NCI-H2107 (cell line): ENCODE measurements at regions not wholly inside any gene's neighbourhood (a gene's known extent, or its start where the extent isn't known, plus 50 kb on each side); places are given as distances from the start of the nearest gene placed in this dataset.

Experiments
- DNase-seq: peaks from one replicate; lab custom pipeline; 2025; lab: John Stamatoyannopoulos, UW

- DNase-seq, result no peak
Measured at GRCh38 chr6:137434640-137435039, 59.6 kb downstream of the OLIG3 start.

GRCh38 chr6:137432054-137432611, 62.1 kb downstream of the OLIG3 start:
- no peak for DNase-seq

- no peak for DNase-seq
Measured at GRCh38 chr6:137430954-137431353, 63.2 kb downstream of the OLIG3 start.

GRCh38 chr6:137427656-137428290, 66.4 kb downstream of the OLIG3 start:
- DNase-seq, result no peak

- DNase-seq, result no peak
Measured at GRCh38 chr6:137426007-137426689, 68.0 kb downstream of the OLIG3 start.

GRCh38 chr6:137424251-137424650, 69.9 kb downstream of the OLIG3 start:
- DNase-seq, result no peak

- DNase-seq, result no peak
Measured at GRCh38 chr6:137423451-137424168, 70.6 kb downstream of the OLIG3 start.

GRCh38 chr6:137417396-137417795, 76.8 kb downstream of the OLIG3 start:
- DNase-seq, result no peak

GRCh38 chr6:137416376-137417109, 77.7 kb downstream of the OLIG3 start:
- DNase-seq, result no peak

- no peak for DNase-seq
Measured at GRCh38 chr6:137415834-137416190, 78.4 kb downstream of the OLIG3 start.

GRCh38 chr6:137415127-137415833, 78.9 kb downstream of the OLIG3 start:
- DNase-seq, result no peak

GRCh38 chr6:137414599-137414998, 79.6 kb downstream of the OLIG3 start:
- no peak for DNase-seq

- no peak for DNase-seq
Measured at GRCh38 chr6:137413482-137413881, 80.7 kb downstream of the OLIG3 start.

- DNase-seq, result no peak
Measured at GRCh38 chr6:137412562-137412961, 81.6 kb downstream of the OLIG3 start.

GRCh38 chr6:137409266-137409777, 84.9 kb downstream of the OLIG3 start:
- DNase-seq, result no peak

GRCh38 chr6:137407816-137408215, 86.4 kb downstream of the OLIG3 start:
- DNase-seq, result no peak

GRCh38 chr6:137405806-137406205, 88.4 kb downstream of the OLIG3 start:
- no peak for DNase-seq

GRCh38 chr6:137403855-137404254, 90.3 kb downstream of the OLIG3 start:
- no peak for DNase-seq

- DNase-seq, result no peak
Measured at GRCh38 chr6:137403443-137403842, 90.8 kb downstream of the OLIG3 start.

GRCh38 chr6:137402143-137402680, 92.0 kb downstream of the OLIG3 start:
- DNase-seq, result no peak

- DNase-seq, result no peak
Measured at GRCh38 chr6:137401088-137401487, 93.1 kb downstream of the OLIG3 start.
